Activated CD4-positive, alpha-beta T cell treated with anti-CD3 and anti-CD28 coated beads for 4 hours (primary cell): ENCODE measurements at regions not wholly inside any gene's neighbourhood (a gene's known extent, or its start where the extent isn't known, plus 50 kb on each side); places are given as distances from the start of the nearest gene placed in this dataset.

Source experiments
- DNase-seq, 2 donors: peaks; one replicate each; pipeline ENCODE4 v3.0.0-alpha.2; 2020

- DNase-seq = no peak
Observed at GRCh38 chr1:212226467-212226866, 58.7 kb upstream of the PPP2R5A start.

GRCh38 chr1:212228076-212228475 lies 57.1 kb upstream of the PPP2R5A start:
- DNase-seq = no peak

- no peak for DNase-seq
Observed at GRCh38 chr1:212228591-212229119, 56.6 kb upstream of the PPP2R5A start.

- DNase-seq = no peak
Observed at GRCh38 chr1:212229654-212230053, 55.6 kb upstream of the PPP2R5A start.

- no peak for DNase-seq
Observed at GRCh38 chr1:212230329-212230728, 54.9 kb upstream of the PPP2R5A start.

GRCh38 chr1:212231372-212231771 lies 53.8 kb upstream of the PPP2R5A start:
- DNase-seq = no peak

GRCh38 chr1:212232090-212232489 lies 53.1 kb upstream of the PPP2R5A start:
- no peak for DNase-seq

GRCh38 chr1:212233321-212233720 lies 51.9 kb upstream of the PPP2R5A start:
- DNase-seq = no peak

- no peak for DNase-seq
Observed at GRCh38 chr1:212234431-212235395, 50.5 kb upstream of the PPP2R5A start.
